HL-60 (cell line): ENCODE measurements at regions not wholly inside any gene's neighbourhood (a gene's known extent, or its start where the extent isn't known, plus 50 kb on each side); places are given as distances from the start of the nearest gene placed in this dataset.
"Not testable (repeated sequence)": the region's sequence is repeated elsewhere in the genome, so short reads cannot be mapped to it uniquely, and the experiment has no call there.

Experiments used
- DNase-seq, 2 experiments: peaks; one replicate each; pipeline ENCODE4 v3.0.0-alpha.2; 2010 to 2020; ENCODE audit warnings: low read depth in 1 of 2, low spot score in 1 of 2
- H3K27ac ChIP-seq: fragments of 250-450 bp; sonication (Bioruptor Pico); replicated peaks from 2 replicates; pipeline ENCODE4 v1.5.1; 2020; ENCODE audit warnings: mild to moderate bottlenecking, moderate library complexity
- H3K27me3 ChIP-seq: fragments of 250-450 bp; sonication (Bioruptor Pico); 2 replicates; pipeline ENCODE4 v1.5.1; 2021; ENCODE audit warnings: mild to moderate bottlenecking, moderate library complexity; ENCODE audit not compliant: insufficient read depth, poor library complexity, severe bottlenecking
- H3K4me3 ChIP-seq: replicated peaks from 2 replicates; pipeline ENCODE4 v1.5.1; 2011; ENCODE audit warnings: mild to moderate bottlenecking, control low read depth, low read length; ENCODE audit not compliant: insufficient read depth
- CTCF ChIP-seq: IDR thresholded peaks from one replicate; pipeline ENCODE4 v1.5.1; 2011; ENCODE audit warnings: low read length, control low read depth, inconsistent platforms; ENCODE audit not compliant: insufficient read depth
- GABPA ChIP-seq: IDR thresholded peaks from 2 replicates; pipeline ENCODE4 v1.6.1; 2012; ENCODE audit warnings: low read depth
- POLR2AphosphoS5 ChIP-seq: IDR thresholded peaks from 2 replicates; pipeline ENCODE4 v1.6.1; 2012; ENCODE audit warnings: low read depth
- REST ChIP-seq: IDR thresholded peaks from 2 replicates; pipeline ENCODE4 v1.6.1; 2012; ENCODE audit warnings: low read depth; ENCODE audit not compliant: insufficient replicate concordance
- SPI1 ChIP-seq: IDR thresholded peaks from 2 replicates; pipeline ENCODE4 v1.6.1; 2012; ENCODE audit warnings: low read depth, mild to moderate bottlenecking, borderline replicate concordance

GRCh38 chr7:80026766-80027165 lies 107.9 kb upstream of the GNAI1 start:
- DNase-seq = no peak
- no peak for TF ChIP-seq REST
- no peak for TF ChIP-seq POLR2AphosphoS5
- Histone ChIP-seq H3K27ac (no peak overlapping the region), H3K27me3 (no peaks in the 10 kb centered on the region), H3K4me3 (no peak overlapping the region)

GRCh38 chr7:80020277-80020676 lies 114.4 kb upstream of the GNAI1 start:
- H3K27ac ChIP-seq, DNase-seq: not testable (repeated sequence)

GRCh38 chr7:80019809-80020207 lies 114.8 kb upstream of the GNAI1 start:
- DNase-seq, H3K27me3 ChIP-seq, H3K4me3 ChIP-seq, H3K27ac ChIP-seq: not testable (repeated sequence)

More at GRCh38 chr7:80020277-80020676, 114.4 kb upstream of the GNAI1 start:
- not testable (repeated sequence) for H3K27me3 ChIP-seq, H3K4me3 ChIP-seq

GRCh38 chr7:80018941-80019808 lies 115.5 kb upstream of the GNAI1 start:
- no peak overlapping the region for H3K27ac ChIP-seq
- peak; percentile 4 to 15 for DNase-seq
- no peak overlapping the region for H3K4me3 ChIP-seq
- no peaks in the 10 kb centered on the region for H3K27me3 ChIP-seq
- TF ChIP-seq GABPA (no peak), SPI1 (no peak), CTCF (peak; percentile 86), POLR2AphosphoS5 (no peak), REST (no peak)

GRCh38 chr7:80017101-80017698 lies 117.4 kb upstream of the GNAI1 start:
- Histone ChIP-seq H3K27me3 (no peaks in the 10 kb centered on the region), H3K27ac (no peak overlapping the region), H3K4me3 (no peak overlapping the region)
- DNase-seq = no peak
- TF ChIP-seq GABPA (no peak), SPI1 (no peak), REST (no peak), POLR2AphosphoS5 (no peak), CTCF (no peak)
